Gastroesophageal sphincter (tissue), 3 donors: ENCODE measurements at regions not wholly inside any gene's neighbourhood (a gene's known extent, or its start where the extent isn't known, plus 50 kb on each side); places are given as distances from the start of the nearest gene placed in this dataset.

Experiments used
- POLR2A ChIP-seq, 2 donors: fragments of 450-650 bp; IDR thresholded peaks; one replicate each; pipeline ENCODE4 v1.6.1; 2017; ENCODE audit warnings: antibody characterized with exemption in 2 of 2, mild to moderate bottlenecking in 2 of 2, moderate library complexity in 1 of 2
- TF ChIP-seq, protein P1 (sequence below), 4 experiments: fragments of 200-600 bp in 2 of 4; fragments of 450-650 bp in 2 of 4; sonication (generic) in 1 of 4; IDR thresholded peaks; one replicate each; pipeline ENCODE4 v1.5.1; 2017 to 2019; ENCODE audit warnings: antibody characterized with exemption in 4 of 4, mild to moderate bottlenecking in 2 of 4, moderate library complexity in 2 of 4

DNA sequence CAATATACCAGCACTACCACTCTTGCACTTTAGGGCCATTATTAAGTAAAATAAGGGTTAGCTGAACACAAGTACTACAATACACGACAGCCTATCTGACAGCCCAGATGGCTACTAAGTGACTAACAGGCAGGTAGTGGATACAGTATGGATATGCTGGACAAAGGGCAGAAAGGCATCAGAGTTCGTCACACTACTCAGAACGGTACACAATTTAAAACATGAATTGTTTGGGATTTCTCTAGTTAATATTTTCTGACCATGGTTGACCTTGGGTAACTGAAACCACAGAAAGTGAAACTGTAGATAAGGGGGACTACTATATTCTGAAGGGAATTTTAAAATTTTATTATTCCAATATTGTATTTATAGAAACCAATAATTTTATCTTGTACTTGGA is 101.3 kb upstream of the SKAP2 start:
- TF ChIP-seq, protein P1, sequence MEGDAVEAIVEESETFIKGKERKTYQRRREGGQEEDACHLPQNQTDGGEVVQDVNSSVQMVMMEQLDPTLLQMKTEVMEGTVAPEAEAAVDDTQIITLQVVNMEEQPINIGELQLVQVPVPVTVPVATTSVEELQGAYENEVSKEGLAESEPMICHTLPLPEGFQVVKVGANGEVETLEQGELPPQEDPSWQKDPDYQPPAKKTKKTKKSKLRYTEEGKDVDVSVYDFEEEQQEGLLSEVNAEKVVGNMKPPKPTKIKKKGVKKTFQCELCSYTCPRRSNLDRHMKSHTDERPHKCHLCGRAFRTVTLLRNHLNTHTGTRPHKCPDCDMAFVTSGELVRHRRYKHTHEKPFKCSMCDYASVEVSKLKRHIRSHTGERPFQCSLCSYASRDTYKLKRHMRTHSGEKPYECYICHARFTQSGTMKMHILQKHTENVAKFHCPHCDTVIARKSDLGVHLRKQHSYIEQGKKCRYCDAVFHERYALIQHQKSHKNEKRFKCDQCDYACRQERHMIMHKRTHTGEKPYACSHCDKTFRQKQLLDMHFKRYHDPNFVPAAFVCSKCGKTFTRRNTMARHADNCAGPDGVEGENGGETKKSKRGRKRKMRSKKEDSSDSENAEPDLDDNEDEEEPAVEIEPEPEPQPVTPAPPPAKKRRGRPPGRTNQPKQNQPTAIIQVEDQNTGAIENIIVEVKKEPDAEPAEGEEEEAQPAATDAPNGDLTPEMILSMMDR (IDR thresholded peaks at IDR 0.05): no peak
- TF ChIP-seq POLR2A (IDR thresholded peaks at IDR 0.05): no peak
